ENCODE measurements at regions not wholly inside any gene's neighbourhood (a gene's known extent, or its start where the extent isn't known, plus 50 kb on each side); places are given as distances from the start of the nearest gene placed in this dataset.
"Not testable (repeated sequence)": the region's sequence is repeated elsewhere in the genome, so short reads cannot be mapped to it uniquely, and the experiment has no call there.

GRCh38 chr4:27787195-27787594 is 926.6 kb downstream of the STIM2 start:
- Mint-ChIP-seq H3K27ac (no peak overlapping the region), H3K4me1 (ENCODE audit: low read depth) (no peaks in the 10 kb centered on the region), H3K9me3 (peaks cover 3% of the 10 kb centered on the region), H3K36me3 (ENCODE audit: low read depth) (no peaks in the 10 kb centered on the region), H3K27me3 (ENCODE audit: low read depth) (no peaks in the 10 kb centered on the region), H3K4me3 (no peak overlapping the region)
- no peak for DNase-seq
- intact Hi-C loops (cut with micrococcal nuclease): no loop called here
- CTCF ChIA-PET: no interaction called here

DNA sequence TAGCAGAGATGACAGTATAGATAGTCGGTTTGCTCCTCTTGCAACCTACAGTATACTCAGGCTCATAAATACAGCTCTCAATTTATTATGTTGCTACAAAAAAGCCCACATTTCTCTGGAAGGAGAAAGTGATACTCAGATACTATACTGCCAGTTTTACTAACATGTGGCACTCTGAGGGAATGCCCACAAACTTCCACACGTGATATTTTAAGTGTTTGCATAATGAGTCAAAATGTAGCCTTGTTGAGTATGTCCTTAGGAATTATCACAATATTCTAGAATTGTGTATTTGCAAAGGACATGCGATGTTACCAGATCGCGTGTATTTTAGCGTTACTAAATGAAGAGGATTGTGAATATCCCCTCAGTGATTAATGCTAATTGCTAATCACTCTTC is 929.1 kb downstream of the STIM2 start:
- Mint-ChIP-seq H3K27ac (no peak overlapping the region), H3K4me3 (no peak overlapping the region), H3K27me3 (ENCODE audit: low read depth) (no peaks in the 10 kb centered on the region), H3K9me3 (peaks cover 3% of the 10 kb centered on the region), H3K4me1 (ENCODE audit: low read depth) (no peaks in the 10 kb centered on the region), H3K36me3 (ENCODE audit: low read depth) (no peaks in the 10 kb centered on the region)
- DNase-seq: no peak
- CTCF ChIA-PET: no interaction called here
- intact Hi-C loops (cut with micrococcal nuclease): no loop called here

- no peak for DNase-seq
- H3K27me3 Mint-ChIP-seq (ENCODE audit: low read depth): no peaks in the 10 kb centered on the region
- H3K4me1 Mint-ChIP-seq (ENCODE audit: low read depth): no peaks in the 10 kb centered on the region
- intact Hi-C loops (cut with micrococcal nuclease): no loop called here
- H3K27ac Mint-ChIP-seq: no peak overlapping the region
- peaks cover 3% of the 10 kb centered on the region for H3K9me3 Mint-ChIP-seq
- H3K36me3 Mint-ChIP-seq (ENCODE audit: low read depth): no peaks in the 10 kb centered on the region
- no peak overlapping the region for H3K4me3 Mint-ChIP-seq
- CTCF ChIA-PET: no interaction called here
These were observed 930.3 kb downstream of the STIM2 start for GRCh38 chr4:27790911-27791310.

GRCh38 chr4:27791640-27792039 is 931.0 kb downstream of the STIM2 start:
- no peaks in the 10 kb centered on the region for H3K4me1 Mint-ChIP-seq (ENCODE audit: low read depth)
- no peak overlapping the region for H3K27ac Mint-ChIP-seq
- H3K36me3 Mint-ChIP-seq (ENCODE audit: low read depth): no peaks in the 10 kb centered on the region
- CTCF ChIA-PET: no interaction called here
- H3K4me3 Mint-ChIP-seq: no peak overlapping the region
- DNase-seq: no peak
- H3K27me3 Mint-ChIP-seq (ENCODE audit: low read depth): no peaks in the 10 kb centered on the region
- H3K9me3 Mint-ChIP-seq: peaks cover 3% of the 10 kb centered on the region
- intact Hi-C loops (cut with micrococcal nuclease): no loop called here

DNA sequence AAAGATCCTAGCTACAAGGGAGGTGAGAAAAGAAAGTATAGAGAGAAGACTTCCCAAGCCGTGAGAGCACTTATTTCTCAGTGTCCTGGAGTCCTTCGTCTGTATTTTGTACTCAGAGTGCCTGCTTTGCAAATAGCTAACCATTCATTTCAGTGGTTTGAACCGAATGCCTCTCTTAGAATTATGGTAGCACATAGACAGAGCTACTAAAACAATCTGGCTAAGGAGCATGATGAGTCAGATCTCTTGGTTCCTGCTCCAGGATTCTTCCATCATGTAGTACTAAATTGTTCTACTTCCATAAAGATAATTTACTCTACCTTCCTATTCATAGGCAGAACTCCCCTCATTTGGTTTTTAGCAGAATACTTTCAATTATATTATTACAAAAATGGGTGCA is 946.6 kb downstream of the STIM2 start:
- Mint-ChIP-seq H3K27ac (no peak overlapping the region), H3K4me3 (no peak overlapping the region), H3K9me3 (no peaks in the 10 kb centered on the region), H3K27me3 (ENCODE audit: low read depth) (no peaks in the 10 kb centered on the region), H3K36me3 (ENCODE audit: low read depth) (no peaks in the 10 kb centered on the region), H3K4me1 (ENCODE audit: low read depth) (no peaks in the 10 kb centered on the region)
- no peak for DNase-seq
- intact Hi-C loops (cut with micrococcal nuclease): no loop called here
- CTCF ChIA-PET: no interaction called here

DNA sequence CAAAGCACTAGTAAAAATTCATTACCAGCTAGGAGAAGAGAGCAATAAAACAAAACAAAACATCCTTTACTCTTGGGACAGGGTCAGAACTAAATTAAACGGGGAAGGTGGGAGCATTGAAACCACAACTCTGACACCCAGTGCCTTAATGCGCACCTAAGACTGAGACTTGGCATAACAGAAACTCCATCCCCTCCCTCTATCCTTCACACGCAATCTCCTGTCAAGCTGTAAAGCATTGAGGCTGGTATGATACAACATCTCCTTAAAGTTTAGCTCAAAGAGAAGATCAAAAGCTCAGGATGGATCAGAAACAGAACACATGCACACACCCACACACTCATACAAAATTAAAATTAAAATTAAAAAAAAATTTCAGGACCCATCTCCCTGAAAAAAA is 951.3 kb downstream of the STIM2 start:
- no peak overlapping the region for H3K4me3 Mint-ChIP-seq
- CTCF ChIA-PET: no interaction called here
- no peaks in the 10 kb centered on the region for H3K36me3 Mint-ChIP-seq (ENCODE audit: low read depth)
- DNase-seq: no peak
- H3K27ac Mint-ChIP-seq: no peak overlapping the region
- peaks cover 3% of the 10 kb centered on the region for H3K9me3 Mint-ChIP-seq
- no peaks in the 10 kb centered on the region for H3K27me3 Mint-ChIP-seq (ENCODE audit: low read depth)
- no peaks in the 10 kb centered on the region for H3K4me1 Mint-ChIP-seq (ENCODE audit: low read depth)
- intact Hi-C loops (cut with micrococcal nuclease): no loop called here

DNA sequence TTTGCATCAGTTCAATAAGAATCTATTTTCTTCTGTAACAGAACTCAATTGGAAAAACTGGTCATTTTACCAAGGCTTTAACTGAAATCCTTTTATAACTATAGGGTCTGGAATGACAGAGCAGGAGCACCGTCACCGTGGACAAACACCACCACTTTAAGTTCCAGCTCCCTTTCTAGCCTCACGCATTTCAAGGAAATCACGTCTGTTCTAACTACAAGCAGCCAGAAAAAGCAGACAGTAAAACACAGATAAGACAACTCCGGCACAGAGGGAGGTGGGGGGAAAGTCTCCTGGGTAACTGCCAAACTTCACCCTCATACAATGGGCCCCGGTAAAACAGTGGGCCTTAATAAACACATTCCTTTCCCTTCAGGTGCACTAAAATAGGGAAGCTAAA is 952.6 kb downstream of the STIM2 start:
- DNase-seq; H3K36me3 Mint-ChIP-seq (ENCODE audit: low read depth); intact Hi-C loops (cut with micrococcal nuclease); H3K4me3 Mint-ChIP-seq; H3K9me3 Mint-ChIP-seq; H3K27me3 Mint-ChIP-seq (ENCODE audit: low read depth); H3K27ac Mint-ChIP-seq; CTCF ChIA-PET; H3K4me1 Mint-ChIP-seq (ENCODE audit: low read depth): not testable (repeated sequence)

GRCh38 chr4:27813699-27814425 is 953.2 kb downstream of the STIM2 start:
- intact Hi-C loops (cut with micrococcal nuclease); H3K27ac Mint-ChIP-seq; CTCF ChIA-PET; DNase-seq; H3K4me3 Mint-ChIP-seq; H3K36me3 Mint-ChIP-seq (ENCODE audit: low read depth); H3K9me3 Mint-ChIP-seq; H3K4me1 Mint-ChIP-seq (ENCODE audit: low read depth); H3K27me3 Mint-ChIP-seq (ENCODE audit: low read depth): not testable (repeated sequence)

DNA sequence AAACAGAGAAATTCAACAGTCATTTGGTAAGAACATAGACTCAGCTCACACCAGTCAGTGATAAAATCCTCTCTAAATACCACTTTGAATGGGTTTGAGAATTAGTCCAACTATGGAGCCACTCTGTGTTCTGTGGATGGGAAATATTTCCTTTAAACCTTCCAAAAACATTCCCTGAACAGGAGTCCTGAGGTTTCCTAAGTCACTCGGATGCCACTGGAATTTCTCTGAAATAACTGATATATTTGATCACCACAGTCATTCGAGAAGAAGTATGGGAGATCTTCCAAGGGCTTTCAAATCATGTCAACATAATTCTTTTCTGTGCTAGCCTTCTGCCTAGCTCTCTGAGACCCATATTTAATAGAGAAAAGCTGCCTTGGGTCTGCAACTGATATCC is 958.6 kb downstream of the STIM2 start:
- no peak overlapping the region for H3K27ac Mint-ChIP-seq
- H3K4me1 Mint-ChIP-seq (ENCODE audit: low read depth): no peaks in the 10 kb centered on the region
- intact Hi-C loops (cut with micrococcal nuclease): no loop called here
- CTCF ChIA-PET: no interaction called here
- DNase-seq: no peak
- peaks cover 3% of the 10 kb centered on the region for H3K9me3 Mint-ChIP-seq
- no peak overlapping the region for H3K4me3 Mint-ChIP-seq
- no peaks in the 10 kb centered on the region for H3K27me3 Mint-ChIP-seq (ENCODE audit: low read depth)
- no peaks in the 10 kb centered on the region for H3K36me3 Mint-ChIP-seq (ENCODE audit: low read depth)

GRCh38 chr4:27828843-27829242 is 968.2 kb downstream of the STIM2 start:
- H3K27me3 Mint-ChIP-seq (ENCODE audit: low read depth): no peaks in the 10 kb centered on the region
- H3K27ac Mint-ChIP-seq: no peak overlapping the region
- CTCF ChIA-PET: no interaction called here
- intact Hi-C loops (cut with micrococcal nuclease): no loop called here
- no peaks in the 10 kb centered on the region for H3K4me1 Mint-ChIP-seq (ENCODE audit: low read depth)
- no peaks in the 10 kb centered on the region for H3K36me3 Mint-ChIP-seq (ENCODE audit: low read depth)
- no peak overlapping the region for H3K4me3 Mint-ChIP-seq
- no peak for DNase-seq
- H3K9me3 Mint-ChIP-seq: peaks cover 4% of the 10 kb centered on the region

DNA sequence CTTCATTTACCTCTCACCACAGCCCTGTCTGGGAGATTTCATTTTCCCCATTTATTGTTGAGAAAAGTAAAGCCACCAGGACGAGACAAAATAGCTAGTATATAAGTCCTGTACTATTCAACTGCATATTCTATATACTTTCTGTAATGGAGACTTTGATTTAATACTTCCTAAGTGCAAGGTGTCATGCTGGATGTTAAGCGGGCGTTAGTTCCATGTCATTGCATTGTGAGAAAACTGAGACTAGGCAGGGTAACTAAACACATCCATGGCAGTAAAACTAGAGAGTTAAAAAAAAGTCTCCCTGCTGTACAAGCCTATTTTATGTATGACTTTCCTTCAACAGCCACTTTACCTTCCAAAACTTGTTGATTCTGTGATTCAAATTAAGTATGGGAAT is 969.6 kb downstream of the STIM2 start:
- Mint-ChIP-seq H3K27me3 (ENCODE audit: low read depth) (no peaks in the 10 kb centered on the region), H3K36me3 (ENCODE audit: low read depth) (no peaks in the 10 kb centered on the region), H3K27ac (no peak overlapping the region), H3K4me3 (no peak overlapping the region), H3K4me1 (ENCODE audit: low read depth) (no peaks in the 10 kb centered on the region), H3K9me3 (peaks cover 8% of the 10 kb centered on the region)
- intact Hi-C loops (cut with micrococcal nuclease): no loop called here
- DNase-seq: no peak
- CTCF ChIA-PET: no interaction called here

GRCh38 chr4:27835851-27836250 is 975.2 kb downstream of the STIM2 start:
- intact Hi-C loops (cut with micrococcal nuclease): no loop called here
- Mint-ChIP-seq H3K27me3 (ENCODE audit: low read depth) (no peaks in the 10 kb centered on the region), H3K36me3 (ENCODE audit: low read depth) (no peaks in the 10 kb centered on the region), H3K27ac (no peak overlapping the region), H3K9me3 (peaks cover 5% of the 10 kb centered on the region), H3K4me3 (no peak overlapping the region), H3K4me1 (ENCODE audit: low read depth) (no peaks in the 10 kb centered on the region)
- CTCF ChIA-PET: no interaction called here
- no peak for DNase-seq

DNA sequence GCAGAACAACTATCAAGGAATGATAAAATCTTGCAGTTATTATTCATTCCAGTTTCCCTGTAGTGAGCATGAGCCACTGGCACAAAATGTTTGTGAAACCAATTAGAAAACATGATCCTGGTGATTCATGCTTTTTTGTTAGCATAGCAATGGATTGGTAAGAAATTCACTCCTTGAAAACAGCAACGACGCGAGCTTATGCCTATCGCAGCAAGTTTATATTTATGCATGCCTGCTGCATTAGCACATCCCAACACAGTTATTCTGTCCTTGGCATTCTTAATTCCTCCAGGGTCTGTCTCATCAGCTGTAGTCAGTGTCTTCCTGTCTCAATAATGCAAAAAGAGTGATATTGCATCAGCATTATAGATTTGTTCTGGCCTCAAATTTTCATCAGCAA is 975.9 kb downstream of the STIM2 start:
- no peaks in the 10 kb centered on the region for H3K27me3 Mint-ChIP-seq (ENCODE audit: low read depth)
- no peaks in the 10 kb centered on the region for H3K36me3 Mint-ChIP-seq (ENCODE audit: low read depth)
- no peak overlapping the region for H3K4me3 Mint-ChIP-seq
- no peak for DNase-seq
- intact Hi-C loops (cut with micrococcal nuclease): no loop called here
- no peaks in the 10 kb centered on the region for H3K4me1 Mint-ChIP-seq (ENCODE audit: low read depth)
- no peak overlapping the region for H3K27ac Mint-ChIP-seq
- CTCF ChIA-PET: no interaction called here
- peaks cover 9% of the 10 kb centered on the region for H3K9me3 Mint-ChIP-seq

DNA sequence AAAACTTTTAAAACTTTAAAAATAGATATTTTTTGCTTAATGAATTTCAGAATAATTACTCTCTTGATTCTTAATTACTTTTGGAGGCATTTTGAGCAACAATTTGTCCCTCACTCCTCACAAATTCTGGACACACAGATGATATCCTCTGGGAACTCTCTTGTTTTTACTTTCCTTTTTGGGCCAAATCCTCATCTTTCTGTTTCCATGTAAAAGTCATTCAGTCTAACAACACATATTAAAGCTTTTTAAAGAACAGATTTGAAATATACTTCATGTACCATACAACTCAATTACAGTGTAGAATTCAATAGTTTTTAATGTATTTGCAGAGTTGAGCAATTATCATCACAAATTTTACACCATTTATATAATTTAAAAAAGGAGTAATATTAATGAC is 983.1 kb downstream of the STIM2 start:
- CTCF ChIA-PET: no interaction called here
- H3K27me3 Mint-ChIP-seq (ENCODE audit: low read depth): no peaks in the 10 kb centered on the region
- no peaks in the 10 kb centered on the region for H3K36me3 Mint-ChIP-seq (ENCODE audit: low read depth)
- no peak for DNase-seq
- intact Hi-C loops (cut with micrococcal nuclease): no loop called here
- H3K9me3 Mint-ChIP-seq: peaks cover 4% of the 10 kb centered on the region
- H3K4me3 Mint-ChIP-seq: no peak overlapping the region
- no peaks in the 10 kb centered on the region for H3K4me1 Mint-ChIP-seq (ENCODE audit: low read depth)
- no peak overlapping the region for H3K27ac Mint-ChIP-seq
